DND-41 (cell line): ENCODE measurements at regions not wholly inside any gene's neighbourhood (a gene's known extent, or its start where the extent isn't known, plus 50 kb on each side); places are given as distances from the start of the nearest gene placed in this dataset.

ENCODE experiments used
- CTCF ChIP-seq: IDR thresholded peaks from 2 replicates; pipeline ENCODE4 v1.5.1; 2012; ENCODE audit warnings: borderline replicate concordance, low read length, moderate library complexity, mild to moderate bottlenecking; ENCODE audit not compliant: poor library complexity, severe bottlenecking; ENCODE audit errors: extremely low read depth
- EZH2 ChIP-seq: IDR thresholded peaks from 3 replicates; pipeline ENCODE4 v1.6.1; 2012; ENCODE audit warnings: borderline replicate concordance, low read depth, mild to moderate bottlenecking, moderate library complexity, low read length, inconsistent platforms; ENCODE audit not compliant: severe bottlenecking

- no peak for TF ChIP-seq CTCF
- TF ChIP-seq EZH2 = no peak
Observed at GRCh38 chr1:8091691-8092090, 65.6 kb upstream of the ERRFI1 start.
